Activated naive CD8-positive, alpha-beta T cell treated with anti-CD3 and anti-CD28 coated beads, Interleukin-2, amount 50 U/mL, for 24 hours (primary cell): ENCODE measurements at regions not wholly inside any gene's neighbourhood (a gene's known extent, or its start where the extent isn't known, plus 50 kb on each side); places are given as distances from the start of the nearest gene placed in this dataset.
"Not testable (repeated sequence)": the region's sequence is repeated elsewhere in the genome, so short reads cannot be mapped to it uniquely, and the experiment has no call there.

Experiments
- ATAC-seq: fragments of 150-1000 bp; cut with Tn5 transposase; one replicate; pipeline ENCODE4 v1.10.0; 2021
- DNase-seq: peaks from one replicate; pipeline ENCODE4 v3.0.0; 2021
- H3K27ac Mint-ChIP-seq: one replicate; pipeline ENCODE4 v1.8.0; 2021; ENCODE audit warnings: mild to moderate bottlenecking, mixed read lengths
- H3K27me3 Mint-ChIP-seq: one replicate; pipeline ENCODE4 v1.8.0; 2021; ENCODE audit warnings: mixed read lengths
- H3K36me3 Mint-ChIP-seq: one replicate; pipeline ENCODE4 v1.8.0; 2021; ENCODE audit warnings: low read depth, mixed read lengths
- H3K4me1 Mint-ChIP-seq: one replicate; pipeline ENCODE4 v1.8.0; 2021; ENCODE audit warnings: mixed read lengths
- H3K4me3 Mint-ChIP-seq: one replicate; pipeline ENCODE4 v1.8.0; 2021; ENCODE audit warnings: mild to moderate bottlenecking, moderate library complexity, mixed read lengths
- H3K9me3 Mint-ChIP-seq: one replicate; pipeline ENCODE4 v1.8.0; 2021; ENCODE audit warnings: mixed read lengths

- H3K9me3 Mint-ChIP-seq, H3K4me3 Mint-ChIP-seq: not testable (repeated sequence)
Observed at GRCh38 chr16:70061671-70062218, 52.4 kb upstream of the PDPR start.

GRCh38 chr16:70062947-70063346 is 51.2 kb upstream of the PDPR start:
- not testable (repeated sequence) for H3K27ac Mint-ChIP-seq, H3K9me3 Mint-ChIP-seq, H3K36me3 Mint-ChIP-seq, DNase-seq, H3K4me3 Mint-ChIP-seq, ATAC-seq, H3K27me3 Mint-ChIP-seq
- H3K4me1 Mint-ChIP-seq = peaks cover 11% of the 10 kb centered on the region

More at GRCh38 chr16:70061671-70062218, 52.4 kb upstream of the PDPR start:
- not testable (repeated sequence) for H3K36me3 Mint-ChIP-seq, H3K27me3 Mint-ChIP-seq, DNase-seq, H3K27ac Mint-ChIP-seq, ATAC-seq
- H3K4me1 Mint-ChIP-seq = peaks cover 12% of the 10 kb centered on the region
